GM12878 (cell line): ENCODE measurements at regions not wholly inside any gene's neighbourhood (a gene's known extent, or its start where the extent isn't known, plus 50 kb on each side); places are given as distances from the start of the nearest gene placed in this dataset.

Experiments used
- ATAC-seq: fragments of 200-7000 bp; cut with Tn5 transposase; 3 replicates; pipeline ENCODE4 v1.9.1; 2020; ENCODE audit warnings: mild to moderate bottlenecking, moderate library complexity
- BruUV-seq: library from RNA; stranded (reverse); fragments of 400-500 nt; replicated peaks from 2 replicates; lab custom pipeline; 2021; lab: Mats Ljungman, UMichigan
- CTCF ChIA-PET: fragments of 300-600 bp; sonication (Branson Sonifier 250); formaldehyde crosslinking; extraction: SDS; loops from one replicate; lab custom pipeline; 2021; ENCODE audit warnings: inconsistent platforms; lab: Yijun Ruan, JAX
- POLR2A ChIA-PET: fragments of 350-600 bp; formaldehyde crosslinking; extraction: SDS; loops from one replicate; lab custom pipeline; 2021; ENCODE audit warnings: inconsistent platforms; lab: Charles Lee
- RAD21 ChIA-PET: fragments of 300-600 bp; sonication (Branson Sonifier 250); formaldehyde crosslinking; loops from one replicate; lab custom pipeline; 2023; ENCODE audit warnings: antibody characterized with exemption; ENCODE audit not compliant: unreplicated experiment; lab: Charles Lee
- SMC1A ChIA-PET: fragments of 300-600 bp; sonication (Branson Sonifier 250); formaldehyde crosslinking; loops from one replicate; lab custom pipeline; 2023; ENCODE audit not compliant: unreplicated experiment, uncharacterized antibody; lab: Charles Lee
- DNase-seq: peaks from one replicate; pipeline ENCODE4 v3.0.0-alpha.2; 2011; ENCODE audit warnings: low read depth, low spot score
- FAIRE-seq: peaks from 3 replicates; lab custom pipeline; 2011; peaks lifted over from hg19 to GRCh38; lab: Jason Lieb, UNC
- H2AFZ ChIP-seq: 2 replicates; pipeline ENCODE4 v1.6.0; 2011; ENCODE audit warnings: low read depth, low read length, control low read depth; ENCODE audit not compliant: control insufficient read depth
- H3K27ac ChIP-seq: 2 replicates; pipeline ENCODE4 v1.5.1; 2011; ENCODE audit warnings: control low read depth; ENCODE audit not compliant: control insufficient read depth, insufficient read depth
- H3K27me3 ChIP-seq, 2 experiments: replicated peaks in 1 of 2; 2 replicates each; pipeline versions ENCODE4 v1.6.0 to v1.6.1; 2011; ENCODE audit warnings: low read length in 1 of 2; ENCODE audit not compliant: control insufficient read depth in 2 of 2, insufficient read depth in 2 of 2
- H3K36me3 ChIP-seq, 2 experiments: 2 replicates each; pipeline ENCODE4 v1.5.1; 2011; ENCODE audit warnings: low read length in 1 of 2; ENCODE audit not compliant: control insufficient read depth in 2 of 2, insufficient read depth in 2 of 2
- H3K4me1 ChIP-seq: 2 replicates; pipeline ENCODE4 v1.6.1; 2011; ENCODE audit warnings: mild to moderate bottlenecking, low read length, moderate library complexity, mixed read lengths; ENCODE audit not compliant: control insufficient read depth, insufficient read depth
- H3K4me2 ChIP-seq: 2 replicates; pipeline ENCODE4 v1.6.0; 2011; ENCODE audit warnings: control low read depth; ENCODE audit not compliant: control insufficient read depth, insufficient read depth
- H3K4me3 ChIP-seq: fragments of 200-600 bp; sonication (generic); 2 replicates; pipeline ENCODE4 v1.5.1; 2016
- H3K79me2 ChIP-seq: 2 replicates; pipeline ENCODE4 v1.6.0; 2011; ENCODE audit warnings: low read length; ENCODE audit not compliant: control insufficient read depth, insufficient read depth
- H3K9ac ChIP-seq: 2 replicates; pipeline ENCODE4 v1.8.0; 2011; ENCODE audit warnings: low read length, control low read depth, mixed read lengths; ENCODE audit not compliant: control insufficient read depth, insufficient read depth
- H3K9me3 ChIP-seq: replicated peaks from 3 replicates; pipeline ENCODE4 v1.5.1; 2011; ENCODE audit warnings: mild to moderate bottlenecking, low read length; ENCODE audit not compliant: control insufficient read depth, insufficient read depth
- H4K20me1 ChIP-seq: 2 replicates; pipeline ENCODE4 v1.6.0; 2011; ENCODE audit not compliant: control insufficient read depth, insufficient read depth
- BCLAF1 ChIP-seq: fragments of 450-650 bp; IDR thresholded peaks from 2 replicates; pipeline ENCODE4 v1.6.1; 2017; ENCODE audit warnings: antibody characterized with exemption, mild to moderate bottlenecking, moderate library complexity
- CUX1 ChIP-seq: IDR thresholded peaks from 2 replicates; pipeline ENCODE4 v1.6.1; 2012; ENCODE audit warnings: improper control_type of control experiment, low read depth, low read length; ENCODE audit not compliant: insufficient replicate concordance
- DPF2 ChIP-seq: fragments of 450-650 bp; IDR thresholded peaks from 2 replicates; pipeline ENCODE4 v1.6.1; 2017; ENCODE audit warnings: mild to moderate bottlenecking
- EED ChIP-seq: sonication (generic); IDR thresholded peaks from 2 replicates; pipeline ENCODE4 v1.6.1; 2016; ENCODE audit warnings: antibody characterized with exemption, low read depth
- EGR1 ChIP-seq, 2 experiments: IDR thresholded peaks; 1 replicate in 1 of 2; 2 replicates in 1 of 2; pipeline ENCODE4 v1.6.1; 2011 to 2012; ENCODE audit warnings: low read depth in 2 of 2, low read length in 2 of 2, borderline replicate concordance in 1 of 2, mild to moderate bottlenecking in 1 of 2, moderate library complexity in 1 of 2
- HCFC1 ChIP-seq: fragments of 150-350 bp; IDR thresholded peaks from 2 replicates; pipeline ENCODE4 v1.6.1; 2014; ENCODE audit warnings: low read length
- KDM1A ChIP-seq: fragments of 200-600 bp; sonication (generic); IDR thresholded peaks from 2 replicates; pipeline ENCODE4 v1.6.1; 2016; ENCODE audit warnings: borderline replicate concordance
- RELB ChIP-seq: fragments of 450-650 bp; IDR thresholded peaks from 2 replicates; pipeline ENCODE4 v1.6.1; 2017; ENCODE audit warnings: low read depth, mild to moderate bottlenecking, moderate library complexity
- SP1 ChIP-seq: IDR thresholded peaks from one replicate; pipeline ENCODE4 v1.6.1; 2011; ENCODE audit warnings: low read depth, low read length
- TBL1XR1 ChIP-seq: IDR thresholded peaks from 2 replicates; pipeline ENCODE4 v1.6.1; 2012; ENCODE audit warnings: low read depth, low read length, improper control_type of control experiment
- ZBTB33 ChIP-seq: fragments of 450-650 bp; IDR thresholded peaks from 2 replicates; pipeline ENCODE4 v1.6.1; 2017; ENCODE audit warnings: mild to moderate bottlenecking
- ZZZ3 ChIP-seq: IDR thresholded peaks from 2 replicates; pipeline ENCODE4 v1.6.1; 2011; ENCODE audit warnings: low read depth; ENCODE audit not compliant: control insufficient read depth, insufficient read length
- WGBS: methylation state at CpG from one replicate; pipeline ENCODE4 v1.1.6; 2016; ENCODE audit warnings: low lambda C conversion rate; ENCODE audit not compliant: insufficient replicate concordance, insufficient coverage; ENCODE audit errors: missing lambda C conversion rate; 5-methylcytosine and 5-hydroxymethylcytosine counted together
- in situ Hi-C: fragments of 300-500 bp; cut with MboI; formaldehyde crosslinking; loops from 9 replicates; pipeline ENCODE4 v1.14.3; 2018; ENCODE audit warnings: mixed read lengths
- intact Hi-C: fragments of 100-400 bp; cut with micrococcal nuclease; formaldehyde crosslinking; loops from one replicate; pipeline ENCODE4 v1.14.2; 2022; ENCODE audit not compliant: unreplicated experiment

GRCh38 chr7:129366-130221, 62.8 kb upstream of the FAM20C start:
- FAIRE-seq: no peak
- intact Hi-C loops (no loop called here), in situ Hi-C loops (no loop called here)
- no TSS peak for BruUV-seq
- H4K20me1 ChIP-seq: no peaks in the 10 kb centered on the region
- CTCF ChIA-PET: no interaction called here
- no peak for DNase-seq
- no peak overlapping the region for H3K27ac ChIP-seq
- H3K27me3 ChIP-seq: no peaks in the 10 kb centered on the region
- no peaks in the 10 kb centered on the region for H3K4me1 ChIP-seq
- RAD21 ChIA-PET: no interaction called here
- H3K4me3 ChIP-seq: no peak overlapping the region
- POLR2A ChIA-PET: no interaction called here
- SMC1A ChIA-PET: no interaction called here
- whole genome bisulfite sequencing: 45% methylated on average over 22 of the region's 22 CpGs
- no peaks in the 10 kb centered on the region for H3K9me3 ChIP-seq
- no peak overlapping the region for H2AFZ ChIP-seq
- no peaks in the 10 kb centered on the region for H3K79me2 ChIP-seq
- no peaks in the 10 kb centered on the region for H3K36me3 ChIP-seq
- no peak for ATAC-seq
- H3K9ac ChIP-seq: no peak overlapping the region
- no peak overlapping the region for H3K4me2 ChIP-seq
- TF ChIP-seq ZBTB33 (no peak), ZZZ3 (no peak), DPF2 (no peak), EED (no peak), TBL1XR1 (no peak), KDM1A (no peak), CUX1 (no peak), RELB (no peak), HCFC1 (no peak), SP1 (no peak), BCLAF1 (no peak), EGR1 (IDR thresholded peaks at IDR 0.05; ENCODE audit: borderline replicate concordance in 1 of 2, low read depth in 2 of 2, low read length in 2 of 2) (no peak)
